Neural cell (in vitro differentiated cells): ENCODE measurements at regions not wholly inside any gene's neighbourhood (a gene's known extent, or its start where the extent isn't known, plus 50 kb on each side); places are given as distances from the start of the nearest gene placed in this dataset.
A peak's percentile ranks its signal among the peaks of the same experiment; 100 is the strongest.

Experiments used
- H2AFZ ChIP-seq: fragments of 200-600, 300-800 bp; sonication (generic), shearing (Covaris generic); 2 replicates; pipeline ENCODE4 v1.6.0; 2014; ENCODE audit warnings: low read depth, mild to moderate bottlenecking, antibody characterized with exemption, low read length, moderate library complexity
- H3F3A ChIP-seq: fragments of 200-600 bp; shearing (Covaris generic); 2 replicates; pipeline ENCODE4 v1.6.1; 2016; ENCODE audit warnings: mild to moderate bottlenecking, moderate library complexity, mixed read lengths, antibody characterized with exemption, low read length; ENCODE audit not compliant: insufficient read depth, poor library complexity, severe bottlenecking
- H3K27ac ChIP-seq: fragments of 200-600, 300-800 bp; sonication (generic), shearing (Covaris generic); 2 replicates; pipeline ENCODE4 v1.5.1; 2014; ENCODE audit warnings: mild to moderate bottlenecking, low read length, moderate library complexity
- H3K27me3 ChIP-seq: fragments of 300-800, 200-600 bp; sonication (generic), shearing (Covaris generic); 2 replicates; pipeline ENCODE4 v1.6.0; 2014; ENCODE audit warnings: mild to moderate bottlenecking, low read depth, low read length, moderate library complexity; ENCODE audit not compliant: insufficient read depth
- H3K36me3 ChIP-seq: fragments of 300-800, 200-600 bp; sonication (generic), shearing (Covaris generic); 2 replicates; pipeline ENCODE4 v1.5.1; 2014; ENCODE audit warnings: mild to moderate bottlenecking, antibody characterized with exemption, low read length, moderate library complexity; ENCODE audit not compliant: insufficient read depth
- H3K4me2 ChIP-seq: fragments of 300-800, 200-600 bp; sonication (generic), shearing (Covaris generic); 2 replicates; pipeline ENCODE4 v1.6.0; 2014; ENCODE audit warnings: mild to moderate bottlenecking, low read length
- H3K4me3 ChIP-seq: fragments of 300-800, 200-600 bp; sonication (generic), shearing (Covaris generic); 2 replicates; pipeline ENCODE4 v1.5.1; 2014; ENCODE audit warnings: mild to moderate bottlenecking, low read length, moderate library complexity
- H3K79me2 ChIP-seq: fragments of 200-600 bp; shearing (Covaris generic); replicated peaks from 2 replicates; pipeline ENCODE4 v1.6.0; 2014; ENCODE audit warnings: mild to moderate bottlenecking, low read length, moderate library complexity; ENCODE audit not compliant: insufficient read depth
- H3K9ac ChIP-seq: fragments of 300-800, 200-600 bp; sonication (generic), shearing (Covaris generic); 2 replicates; pipeline ENCODE4 v1.6.1; 2016; ENCODE audit warnings: mild to moderate bottlenecking, low read length, mixed read lengths
- H3K9me2 ChIP-seq: fragments of 200-600 bp; shearing (Covaris generic); 2 replicates; pipeline ENCODE4 v1.6.1; 2016; ENCODE audit warnings: mild to moderate bottlenecking, low read length, mixed read lengths; ENCODE audit not compliant: insufficient read depth
- H3K9me3 ChIP-seq: fragments of 200-600, 300-800 bp; sonication (generic), shearing (Covaris generic); 2 replicates; pipeline ENCODE4 v1.6.1; 2016; ENCODE audit warnings: mild to moderate bottlenecking, mixed run types, low read length, moderate library complexity, mixed read lengths
- H4K20me1 ChIP-seq: fragments of 200-600 bp; shearing (Covaris generic); 2 replicates; pipeline ENCODE4 v1.6.1; 2016; ENCODE audit warnings: mild to moderate bottlenecking, mixed run types; ENCODE audit not compliant: insufficient read depth
- EP300 ChIP-seq: fragments of 450-650 bp; conservative IDR thresholded peaks from 2 replicates; pipeline ENCODE4 v1.6.1; 2014; ENCODE audit warnings: antibody characterized with exemption, mild to moderate bottlenecking, moderate library complexity; ENCODE audit not compliant: poor library complexity, severe bottlenecking
- EZH2 ChIP-seq: fragments of 200-600, 300-800 bp; shearing (Covaris generic), sonication (generic); IDR thresholded peaks from 2 replicates; pipeline ENCODE4 v1.6.1; 2014; ENCODE audit warnings: antibody characterized with exemption, low read length, borderline replicate concordance, mild to moderate bottlenecking; ENCODE audit not compliant: insufficient read depth, poor library complexity, severe bottlenecking
- MXI1 ChIP-seq: fragments of 450-650 bp; conservative IDR thresholded peaks from 2 replicates; pipeline ENCODE4 v1.6.1; 2014; ENCODE audit warnings: antibody characterized with exemption, mild to moderate bottlenecking; ENCODE audit not compliant: poor library complexity, severe bottlenecking
- POLR2AphosphoS5 ChIP-seq: IDR thresholded peaks from 2 replicates; pipeline ENCODE4 v1.6.1; 2012
- RAD21 ChIP-seq: fragments of 450-650 bp; conservative IDR thresholded peaks from 2 replicates; pipeline ENCODE4 v1.6.1; 2014; ENCODE audit warnings: antibody characterized with exemption, mild to moderate bottlenecking, moderate library complexity
- SMC3 ChIP-seq: fragments of 450-650 bp; conservative IDR thresholded peaks from 2 replicates; pipeline ENCODE4 v1.6.1; 2014; ENCODE audit warnings: antibody characterized with exemption, mild to moderate bottlenecking, moderate library complexity; ENCODE audit not compliant: poor library complexity
- TAF1 ChIP-seq: IDR thresholded peaks from 2 replicates; pipeline ENCODE4 v1.6.1; 2012; ENCODE audit warnings: low read depth
- TF ChIP-seq, protein P1 (sequence below): IDR thresholded peaks from 2 replicates; pipeline ENCODE4 v1.6.1; 2012; ENCODE audit warnings: borderline replicate concordance
- TF ChIP-seq, protein P2 (sequence below): fragments of 450-650 bp; IDR thresholded peaks from 2 replicates; pipeline ENCODE4 v1.5.1; 2014; ENCODE audit warnings: antibody characterized with exemption, mild to moderate bottlenecking, moderate library complexity; ENCODE audit not compliant: poor library complexity, severe bottlenecking

DNA sequence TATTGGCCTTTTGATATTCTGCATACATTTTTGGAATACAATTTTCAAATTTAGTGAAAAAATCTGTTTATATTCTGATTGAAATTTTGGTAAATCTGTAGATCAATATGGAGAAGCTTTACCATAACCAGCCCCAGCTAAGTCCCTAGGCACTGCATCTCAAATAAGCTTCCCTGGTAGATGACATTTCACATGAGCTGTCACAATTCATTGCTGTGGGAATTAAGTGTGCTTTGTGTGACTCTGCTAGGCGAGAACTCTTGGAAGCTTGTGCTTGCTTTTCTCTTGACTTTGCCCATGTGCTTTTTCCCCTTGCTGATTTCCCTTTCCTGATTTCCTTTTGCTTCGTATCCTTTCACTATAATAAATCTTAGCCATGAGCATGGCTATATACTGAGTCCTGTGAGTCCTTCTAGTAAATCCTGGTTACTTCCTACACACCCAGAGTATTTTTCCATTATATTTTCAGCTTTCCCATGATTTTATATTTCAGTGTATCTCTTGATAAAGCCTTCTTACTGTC is 166.5 kb upstream of the MMS22L start:
- H2AFZ ChIP-seq = no peak overlapping the region
- H3K27me3 ChIP-seq = no peaks in the 10 kb centered on the region
- no peaks in the 10 kb centered on the region for H3F3A ChIP-seq
- H3K9me3 ChIP-seq = no peaks in the 10 kb centered on the region
- no peaks in the 10 kb centered on the region for H3K79me2 ChIP-seq
- H4K20me1 ChIP-seq = no peaks in the 10 kb centered on the region
- peak overlapping the region; percentile 64 for H3K27ac ChIP-seq
- no peak for TF ChIP-seq TAF1
- peak; percentile 55 for TF ChIP-seq EP300
- TF ChIP-seq POLR2AphosphoS5 = peak; percentile 69
- H3K9me2 ChIP-seq = no peaks in the 10 kb centered on the region
- H3K4me2 ChIP-seq = no peak overlapping the region
- H3K4me3 ChIP-seq = no peak overlapping the region
- H3K36me3 ChIP-seq = no peaks in the 10 kb centered on the region
- H3K9ac ChIP-seq = peak overlapping the region; percentile 6

DNA sequence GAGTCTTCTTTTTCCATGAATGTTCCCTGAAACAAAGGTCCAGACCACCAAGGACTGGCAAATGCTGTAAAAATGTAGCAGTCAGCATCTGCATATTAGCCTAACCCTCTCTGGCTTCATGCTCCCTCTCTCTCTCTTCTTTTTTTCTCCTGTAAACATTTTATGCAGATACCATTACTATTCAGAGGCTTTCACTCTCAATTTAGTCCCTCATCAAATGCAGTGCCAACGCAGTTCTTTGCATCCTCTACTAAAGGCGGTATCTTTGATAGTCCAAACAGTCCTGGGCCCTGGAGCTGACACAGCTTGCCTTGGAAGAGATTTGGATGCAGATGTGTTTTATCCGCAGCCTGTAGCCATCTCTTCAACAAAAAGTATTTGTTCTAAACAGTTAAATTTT is 167.1 kb upstream of the MMS22L start:
- no peaks in the 10 kb centered on the region for H3K9me3 ChIP-seq
- no peaks in the 10 kb centered on the region for H4K20me1 ChIP-seq
- TF ChIP-seq SMC3 (no peak), EP300 (no peak), TAF1 (no peak), EZH2 (no peak), POLR2AphosphoS5 (no peak), MXI1 (no peak), RAD21 (no peak)
- TF ChIP-seq, protein P1, sequence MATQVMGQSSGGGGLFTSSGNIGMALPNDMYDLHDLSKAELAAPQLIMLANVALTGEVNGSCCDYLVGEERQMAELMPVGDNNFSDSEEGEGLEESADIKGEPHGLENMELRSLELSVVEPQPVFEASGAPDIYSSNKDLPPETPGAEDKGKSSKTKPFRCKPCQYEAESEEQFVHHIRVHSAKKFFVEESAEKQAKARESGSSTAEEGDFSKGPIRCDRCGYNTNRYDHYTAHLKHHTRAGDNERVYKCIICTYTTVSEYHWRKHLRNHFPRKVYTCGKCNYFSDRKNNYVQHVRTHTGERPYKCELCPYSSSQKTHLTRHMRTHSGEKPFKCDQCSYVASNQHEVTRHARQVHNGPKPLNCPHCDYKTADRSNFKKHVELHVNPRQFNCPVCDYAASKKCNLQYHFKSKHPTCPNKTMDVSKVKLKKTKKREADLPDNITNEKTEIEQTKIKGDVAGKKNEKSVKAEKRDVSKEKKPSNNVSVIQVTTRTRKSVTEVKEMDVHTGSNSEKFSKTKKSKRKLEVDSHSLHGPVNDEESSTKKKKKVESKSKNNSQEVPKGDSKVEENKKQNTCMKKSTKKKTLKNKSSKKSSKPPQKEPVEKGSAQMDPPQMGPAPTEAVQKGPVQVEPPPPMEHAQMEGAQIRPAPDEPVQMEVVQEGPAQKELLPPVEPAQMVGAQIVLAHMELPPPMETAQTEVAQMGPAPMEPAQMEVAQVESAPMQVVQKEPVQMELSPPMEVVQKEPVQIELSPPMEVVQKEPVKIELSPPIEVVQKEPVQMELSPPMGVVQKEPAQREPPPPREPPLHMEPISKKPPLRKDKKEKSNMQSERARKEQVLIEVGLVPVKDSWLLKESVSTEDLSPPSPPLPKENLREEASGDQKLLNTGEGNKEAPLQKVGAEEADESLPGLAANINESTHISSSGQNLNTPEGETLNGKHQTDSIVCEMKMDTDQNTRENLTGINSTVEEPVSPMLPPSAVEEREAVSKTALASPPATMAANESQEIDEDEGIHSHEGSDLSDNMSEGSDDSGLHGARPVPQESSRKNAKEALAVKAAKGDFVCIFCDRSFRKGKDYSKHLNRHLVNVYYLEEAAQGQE = no peak
- TF ChIP-seq, protein P2, sequence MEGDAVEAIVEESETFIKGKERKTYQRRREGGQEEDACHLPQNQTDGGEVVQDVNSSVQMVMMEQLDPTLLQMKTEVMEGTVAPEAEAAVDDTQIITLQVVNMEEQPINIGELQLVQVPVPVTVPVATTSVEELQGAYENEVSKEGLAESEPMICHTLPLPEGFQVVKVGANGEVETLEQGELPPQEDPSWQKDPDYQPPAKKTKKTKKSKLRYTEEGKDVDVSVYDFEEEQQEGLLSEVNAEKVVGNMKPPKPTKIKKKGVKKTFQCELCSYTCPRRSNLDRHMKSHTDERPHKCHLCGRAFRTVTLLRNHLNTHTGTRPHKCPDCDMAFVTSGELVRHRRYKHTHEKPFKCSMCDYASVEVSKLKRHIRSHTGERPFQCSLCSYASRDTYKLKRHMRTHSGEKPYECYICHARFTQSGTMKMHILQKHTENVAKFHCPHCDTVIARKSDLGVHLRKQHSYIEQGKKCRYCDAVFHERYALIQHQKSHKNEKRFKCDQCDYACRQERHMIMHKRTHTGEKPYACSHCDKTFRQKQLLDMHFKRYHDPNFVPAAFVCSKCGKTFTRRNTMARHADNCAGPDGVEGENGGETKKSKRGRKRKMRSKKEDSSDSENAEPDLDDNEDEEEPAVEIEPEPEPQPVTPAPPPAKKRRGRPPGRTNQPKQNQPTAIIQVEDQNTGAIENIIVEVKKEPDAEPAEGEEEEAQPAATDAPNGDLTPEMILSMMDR = no peak
- no peaks in the 10 kb centered on the region for H3K79me2 ChIP-seq
- no peaks in the 10 kb centered on the region for H3F3A ChIP-seq
- H3K9me2 ChIP-seq = no peaks in the 10 kb centered on the region
- peak overlapping the region; percentile 64 for H3K27ac ChIP-seq
- H3K27me3 ChIP-seq = no peaks in the 10 kb centered on the region
- no peak overlapping the region for H2AFZ ChIP-seq
- H3K4me2 ChIP-seq = no peak overlapping the region
- H3K9ac ChIP-seq = peak overlapping the region; percentile 6
- H3K4me3 ChIP-seq = no peak overlapping the region
- no peaks in the 10 kb centered on the region for H3K36me3 ChIP-seq

DNA sequence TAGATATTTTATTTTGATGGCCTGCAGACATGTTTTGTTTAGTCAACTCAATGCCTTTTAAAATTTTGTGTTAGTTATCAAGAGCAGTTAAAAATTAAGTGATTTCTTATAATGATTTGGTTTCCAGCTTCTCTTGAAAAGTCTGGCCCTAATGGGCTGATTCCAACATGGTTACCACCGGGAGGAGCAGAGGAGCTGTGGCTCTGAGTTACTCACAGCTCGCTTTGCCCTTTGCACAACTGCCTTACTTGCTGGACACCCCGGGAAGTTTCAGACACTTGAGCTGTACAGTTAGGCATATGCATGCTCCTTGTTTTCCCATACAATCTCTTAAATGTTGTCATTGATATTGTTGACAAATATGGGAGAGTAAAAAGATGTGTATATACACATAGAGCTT is 173.1 kb upstream of the MMS22L start:
- H3K36me3 ChIP-seq = no peaks in the 10 kb centered on the region
- H3K4me3 ChIP-seq = no peak overlapping the region
- H3K4me2 ChIP-seq = no peak overlapping the region
- TF ChIP-seq, protein P2 = no peak
- H3K27me3 ChIP-seq = no peaks in the 10 kb centered on the region
- no peak overlapping the region for H3K9ac ChIP-seq
- no peak overlapping the region for H2AFZ ChIP-seq
- H3K9me2 ChIP-seq = no peaks in the 10 kb centered on the region
- H3K27ac ChIP-seq = no peak overlapping the region
- no peaks in the 10 kb centered on the region for H3K9me3 ChIP-seq
- H4K20me1 ChIP-seq = no peaks in the 10 kb centered on the region
- no peaks in the 10 kb centered on the region for H3F3A ChIP-seq
- no peaks in the 10 kb centered on the region for H3K79me2 ChIP-seq
